ENCODE measurements at regions not wholly inside any gene's neighbourhood (a gene's known extent, or its start where the extent isn't known, plus 50 kb on each side); places are given as distances from the start of the nearest gene placed in this dataset.

- DNase-seq: no peak
These were observed 92.3 kb downstream of the BOD1 start for GRCh38 chr5:173524136-173524535.

DNA sequence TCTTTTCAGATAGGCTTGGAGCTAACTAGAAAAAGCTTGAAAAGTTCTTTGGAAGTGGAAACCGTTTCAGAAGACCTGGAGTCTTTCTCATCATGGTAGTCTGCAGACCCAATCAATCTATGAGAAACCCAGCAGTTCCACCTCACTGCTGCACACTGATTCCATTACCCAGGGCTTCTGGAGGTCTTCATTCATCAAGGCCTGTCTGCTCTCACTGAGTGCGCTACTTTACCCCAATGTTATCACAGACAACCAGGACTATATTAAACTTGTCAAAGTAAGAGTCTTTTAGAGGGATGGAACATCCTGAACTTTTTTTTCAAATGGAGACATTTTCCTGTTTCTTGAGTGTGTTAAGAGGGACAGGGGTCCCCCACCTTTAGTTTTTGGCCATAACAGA lies 93.1 kb downstream of the BOD1 start:
- DNase-seq: no peak

- no peak for DNase-seq
These were observed 93.9 kb downstream of the BOD1 start for GRCh38 chr5:173522518-173522917.

- no peak for DNase-seq
These were observed 97.6 kb downstream of the BOD1 start for GRCh38 chr5:173518856-173519255.

DNA sequence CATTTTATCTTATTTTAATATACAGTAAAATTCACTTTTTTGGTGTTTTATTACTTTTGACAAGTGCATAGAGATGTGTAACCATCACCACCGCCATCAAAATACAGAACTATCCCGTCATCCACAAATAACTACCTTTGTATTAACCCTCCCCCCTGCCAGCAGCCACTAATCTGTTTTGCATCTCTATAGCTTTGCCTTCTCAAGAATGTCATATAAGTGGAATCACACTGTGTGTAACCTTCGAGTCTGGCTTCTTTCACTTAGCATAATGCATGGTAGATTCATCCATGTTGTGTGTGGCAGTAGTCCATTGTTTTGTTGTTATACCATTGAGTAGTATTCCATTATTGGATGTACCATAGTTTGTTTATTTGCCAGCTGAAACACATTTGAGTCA lies 98.8 kb downstream of the BOD1 start:
- DNase-seq: no peak

- peak; percentile 96 for DNase-seq
These were observed 100.9 kb downstream of the BOD1 start for GRCh38 chr5:173515526-173515925.

GRCh38 chr5:173514661-173515060 lies 101.8 kb downstream of the BOD1 start:
- DNase-seq: peak; percentile 42

- peak; percentile 51 for DNase-seq
These were observed 102.9 kb downstream of the BOD1 start for GRCh38 chr5:173513521-173513991.

GRCh38 chr5:173512637-173513435 lies 103.6 kb downstream of the BOD1 start:
- no peak for DNase-seq

DNA sequence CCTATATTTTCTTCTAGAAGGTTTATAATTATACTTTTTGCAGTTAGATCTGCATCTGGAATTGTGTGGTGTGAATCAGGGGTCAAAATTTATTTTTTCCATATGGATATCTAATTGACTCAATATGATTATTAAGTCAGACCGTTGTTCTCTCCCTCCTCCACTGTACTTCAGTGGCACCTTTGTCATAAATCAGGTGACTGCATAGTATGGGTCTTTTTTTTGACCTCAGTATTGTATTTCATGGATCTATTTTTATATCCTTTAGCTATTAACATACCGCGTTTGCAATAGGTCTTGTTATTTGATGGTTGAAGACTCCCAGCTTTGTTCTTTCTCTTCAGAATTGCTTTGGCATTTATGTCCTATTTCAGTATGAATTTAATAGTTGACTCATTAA lies 107.4 kb downstream of the BOD1 start:
- no peak for DNase-seq

GRCh38 chr5:173507171-173507570 lies 109.3 kb downstream of the BOD1 start:
- DNase-seq: no peak

- no peak for DNase-seq
These were observed 110.8 kb downstream of the BOD1 start for GRCh38 chr5:173505634-173506033.

- DNase-seq: no peak
These were observed 114.5 kb downstream of the BOD1 start for GRCh38 chr5:173501922-173502321.

DNA sequence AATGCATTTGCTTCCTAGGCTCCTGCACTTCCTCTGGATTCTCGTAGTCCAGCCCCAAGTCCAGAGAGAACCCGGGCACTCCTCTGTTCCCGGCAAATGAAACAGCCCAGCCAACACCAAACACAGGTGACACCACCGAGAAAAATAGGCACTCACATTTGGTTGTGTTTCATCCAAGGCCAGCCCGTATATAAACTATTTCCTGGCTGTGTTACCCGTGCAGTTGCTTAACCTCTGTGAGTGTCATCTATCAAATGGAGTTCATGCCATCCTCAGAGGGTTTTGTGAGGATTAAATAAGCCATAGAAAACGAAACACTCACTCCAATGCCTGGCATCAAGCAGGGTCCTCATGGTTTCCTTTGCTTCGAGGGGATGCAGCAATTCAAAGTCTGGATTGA lies 115.2 kb downstream of the BOD1 start:
- no peak for DNase-seq

- DNase-seq: no peak
These were observed 116.3 kb downstream of the BOD1 start for GRCh38 chr5:173500213-173500560.

DNA sequence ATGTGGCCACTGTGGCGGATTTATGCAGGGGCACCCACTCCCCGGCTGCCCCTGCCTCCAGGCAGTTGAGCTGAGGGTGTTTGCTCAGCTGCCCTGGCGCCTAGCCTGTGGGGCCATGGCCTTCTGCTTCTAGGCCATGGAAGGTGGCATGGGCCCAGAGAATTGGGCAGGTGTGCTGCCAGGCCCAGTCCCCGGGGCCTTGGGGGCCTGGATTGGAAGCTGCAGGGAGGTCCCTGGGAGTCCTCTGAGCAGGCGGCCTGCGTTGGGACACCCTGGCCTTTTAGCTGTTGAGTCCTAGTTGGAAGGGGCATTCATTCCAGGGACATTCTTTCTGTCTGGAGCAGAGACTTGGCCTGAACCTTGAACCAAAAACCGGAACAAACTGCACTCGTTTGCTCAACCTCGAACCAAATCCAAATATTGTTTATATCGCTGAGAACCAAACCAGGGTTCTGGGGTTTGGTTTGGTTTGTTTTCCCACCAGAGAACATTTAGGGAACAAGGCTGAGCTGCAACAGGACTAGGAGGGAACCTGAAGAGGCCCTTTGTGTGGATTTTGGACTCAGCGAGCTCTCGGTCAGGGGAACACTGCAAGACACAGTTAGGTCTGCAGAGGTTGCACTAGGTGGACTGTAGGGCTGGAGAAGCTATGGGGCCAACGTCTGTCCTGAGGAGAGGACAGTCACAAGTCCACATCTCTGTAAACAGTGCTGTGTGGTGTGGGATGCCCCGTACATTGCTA lies 116.8 kb downstream of the BOD1 start:
- DNase-seq: no peak

DNA sequence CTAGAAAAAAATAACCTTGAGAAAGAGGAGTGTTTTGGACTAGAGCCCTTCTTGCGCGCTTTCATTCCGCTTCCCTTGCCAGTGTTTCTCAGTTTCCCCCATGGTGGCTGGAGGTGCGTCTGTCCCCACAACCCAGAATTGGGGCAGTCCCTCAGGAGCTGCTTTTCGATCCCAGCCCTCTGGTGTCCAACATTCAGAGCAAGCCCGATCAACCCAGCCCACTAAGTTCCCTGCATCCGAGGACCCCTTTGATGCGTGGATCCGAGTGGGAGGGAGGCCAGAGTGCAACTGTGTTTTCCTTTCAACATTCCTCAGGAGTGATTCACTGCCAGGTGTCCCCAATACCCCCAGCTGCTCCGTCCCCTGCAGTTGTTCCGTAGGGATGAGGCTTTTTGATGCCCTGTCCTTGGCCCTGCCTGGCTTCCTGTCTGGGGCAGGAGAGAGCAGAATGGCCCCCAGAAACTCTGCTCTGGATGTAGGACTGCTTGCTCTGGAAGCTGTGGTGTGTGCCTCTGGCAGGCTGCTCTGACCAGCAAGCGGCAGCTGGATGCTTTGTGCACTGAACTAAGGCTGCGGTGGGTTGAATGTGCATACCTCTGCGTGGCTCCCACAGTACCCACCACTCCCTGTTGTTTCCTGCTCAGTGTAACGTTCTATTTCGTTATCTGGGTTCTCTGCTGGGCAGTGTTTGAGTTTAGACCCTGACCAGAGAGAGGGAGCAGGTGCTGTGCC lies 117.5 kb downstream of the BOD1 start:
- DNase-seq: no peak

DNA sequence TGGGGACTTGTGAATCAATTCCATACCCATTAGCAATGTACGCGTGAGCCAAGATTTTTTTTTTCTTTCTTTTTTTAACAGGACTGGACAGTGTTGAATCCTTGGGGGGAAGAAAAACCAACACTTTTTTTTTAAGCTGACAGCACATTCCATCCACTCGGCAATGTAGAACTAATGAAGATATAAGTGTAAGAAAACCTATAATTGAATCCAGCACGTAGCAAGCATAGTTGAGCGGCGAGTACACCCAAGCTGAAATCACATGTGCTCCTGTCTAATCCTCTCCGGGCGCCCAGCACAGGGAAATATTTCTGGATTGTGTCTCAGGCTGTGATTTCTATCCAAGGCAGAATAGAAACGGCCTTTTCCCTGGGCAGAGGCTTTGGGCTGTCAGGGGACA lies 118.2 kb downstream of the BOD1 start:
- peak; percentile 74 for DNase-seq

DNA sequence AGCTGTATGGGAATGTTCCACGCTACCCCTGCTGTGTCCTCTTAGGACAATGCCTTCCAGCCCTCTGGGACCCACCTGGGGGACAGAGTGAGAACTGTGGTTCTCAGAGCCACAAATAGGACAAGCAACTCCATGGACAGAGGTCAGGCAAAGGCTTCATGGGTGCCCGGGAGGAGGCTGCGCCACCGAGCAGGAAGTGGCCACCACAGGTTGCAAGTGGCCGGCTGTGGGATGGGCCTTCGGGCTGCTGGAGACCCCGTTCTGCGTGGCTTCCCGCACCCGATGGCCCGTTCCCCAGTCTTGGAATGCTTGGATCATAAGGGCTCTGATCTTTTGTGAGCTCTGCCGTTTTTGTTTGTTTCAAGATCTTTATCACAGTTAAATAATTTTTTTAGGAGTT lies 118.8 kb downstream of the BOD1 start:
- DNase-seq: no peak

GRCh38 chr5:173496883-173497255 lies 119.6 kb downstream of the BOD1 start:
- no peak for DNase-seq

DNA sequence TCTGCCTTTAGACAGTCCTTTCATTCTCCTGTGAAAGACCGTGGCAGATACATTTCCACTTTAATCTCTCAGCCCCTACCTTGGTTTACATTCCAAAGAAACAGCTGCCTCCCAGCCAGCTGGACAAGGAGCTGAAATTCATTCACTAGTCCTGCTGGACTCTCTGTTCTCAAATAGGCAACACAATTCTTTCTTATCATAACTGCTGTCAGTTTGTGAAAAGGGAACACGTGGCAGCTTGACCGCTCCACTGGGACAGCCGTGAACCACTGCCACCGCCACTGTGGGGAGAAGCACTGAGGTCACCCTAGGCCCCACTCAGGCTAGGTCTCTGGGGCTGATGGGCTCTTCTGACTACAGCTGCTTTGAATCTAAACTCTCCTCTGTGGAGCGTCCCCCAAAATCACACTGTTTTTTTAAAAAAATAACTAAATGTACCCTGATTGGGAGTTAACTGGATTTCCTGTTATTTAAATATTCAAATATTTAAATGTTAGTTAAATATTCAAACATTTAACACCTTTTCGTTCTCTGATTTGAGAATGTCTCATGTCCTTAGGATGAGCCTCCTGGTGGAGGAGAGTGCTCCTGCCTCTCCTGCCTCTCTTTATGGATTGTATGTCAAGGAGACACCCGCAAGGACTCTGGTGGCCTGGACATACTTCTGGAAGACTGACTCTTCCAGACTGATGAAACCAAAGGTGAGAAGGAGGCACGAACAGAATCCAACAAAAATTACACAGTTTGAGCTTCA lies 120.1 kb downstream of the BOD1 start:
- DNase-seq: no peak

DNA sequence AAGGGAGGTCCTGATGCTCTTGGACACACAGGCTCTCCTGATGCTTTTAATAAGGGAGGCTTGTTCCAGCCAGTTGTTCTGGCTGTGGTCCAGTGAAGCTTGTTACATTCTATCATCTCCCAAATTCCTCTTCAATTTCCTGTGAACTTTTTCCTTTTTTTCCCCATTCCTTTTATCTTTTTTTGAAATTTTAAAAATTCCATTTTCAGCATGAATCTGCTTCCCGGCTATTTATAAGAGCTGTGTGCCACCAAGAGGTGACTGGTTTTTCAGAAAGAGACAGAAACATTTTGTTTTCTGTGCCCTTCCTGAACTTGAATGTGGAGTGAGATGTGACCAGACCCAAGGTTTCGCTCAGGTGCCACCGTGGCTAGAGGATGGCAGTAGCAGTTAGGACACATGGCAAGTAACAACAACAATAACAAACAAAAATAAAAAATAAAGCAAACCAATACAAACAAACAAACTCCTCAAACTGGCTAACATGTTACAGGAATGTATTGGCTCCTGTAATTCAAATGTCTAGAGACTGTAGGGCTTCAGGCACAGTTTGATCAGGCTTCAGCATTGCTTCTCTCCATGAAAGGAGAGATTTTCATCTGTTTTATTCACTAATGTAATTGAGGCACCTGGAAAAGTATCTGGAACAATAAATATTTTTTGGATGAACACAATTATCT lies 121.1 kb downstream of the BOD1 start:
- no peak for DNase-seq
